RPMI8226 (cell line): ENCODE measurements at regions not wholly inside any gene's neighbourhood (a gene's known extent, or its start where the extent isn't known, plus 50 kb on each side); places are given as distances from the start of the nearest gene placed in this dataset.
A peak's percentile ranks its signal among the peaks of the same experiment; 100 is the strongest.

Source experiments
- DNase-seq: peaks from one replicate; pipeline ENCODE4 v3.0.0-alpha.2; 2015

DNA sequence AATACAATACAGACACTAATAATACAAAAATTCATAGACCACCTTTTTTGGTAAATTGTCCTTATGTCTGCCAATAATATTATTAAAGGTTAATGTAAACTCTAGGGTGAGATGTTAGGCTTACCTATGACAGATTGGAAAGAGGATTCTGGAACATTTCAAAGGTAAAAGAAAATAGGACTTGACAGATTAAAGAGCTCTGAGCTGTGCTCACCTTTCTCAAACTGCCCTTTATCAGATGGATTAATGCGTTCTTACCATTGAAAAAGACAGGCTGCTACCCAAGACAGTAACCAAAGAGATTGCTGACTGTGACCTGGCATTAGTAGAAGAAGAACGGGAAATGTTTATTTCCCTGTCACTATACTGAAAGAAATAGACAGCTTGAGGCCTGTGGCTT, 156.1 kb upstream of the MRPS30 start:
- DNase-seq, result no peak

DNA sequence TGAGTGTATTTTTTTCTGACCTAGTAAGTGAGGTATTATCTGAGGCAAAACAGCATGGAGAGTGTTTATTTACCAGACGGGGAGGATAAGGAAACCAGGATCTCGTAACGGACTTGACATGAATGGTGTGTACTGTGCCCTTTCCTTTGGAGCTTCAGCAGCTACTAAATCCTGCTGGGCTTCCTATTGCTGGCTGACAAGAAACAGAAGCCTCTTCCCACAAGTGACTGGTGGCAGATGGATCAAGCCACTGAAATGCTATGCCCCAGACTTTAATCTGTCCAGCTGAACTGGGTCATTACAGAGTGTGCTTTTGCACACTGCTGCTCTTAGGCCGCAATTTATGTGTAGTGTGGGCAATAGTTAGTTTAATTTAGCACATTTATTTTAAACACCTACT, 162.7 kb upstream of the MRPS30 start:
- no peak for DNase-seq

GRCh38 chr5:44645502-44645901, 163.2 kb upstream of the MRPS30 start:
- no peak for DNase-seq

DNA sequence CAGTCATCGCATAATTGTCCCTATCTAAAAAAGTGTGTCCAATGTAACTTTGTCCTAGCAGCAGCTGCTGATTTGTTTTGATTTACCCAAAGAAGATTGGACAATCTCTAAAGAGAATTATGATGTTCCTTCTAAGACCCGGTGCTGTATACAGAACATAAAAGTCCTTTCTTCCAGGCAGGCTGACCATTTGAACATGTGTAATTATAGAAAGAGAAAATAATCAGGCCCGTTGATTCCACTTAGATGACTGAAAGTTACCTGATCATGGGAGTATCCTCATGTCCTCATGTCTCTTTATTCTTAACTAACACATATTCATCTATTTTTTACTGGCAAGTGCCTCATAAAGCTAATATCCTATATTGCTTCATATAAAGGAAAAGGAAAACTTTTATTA, 164.1 kb upstream of the MRPS30 start:
- no peak for DNase-seq

GRCh38 chr5:44641820-44642219, 166.9 kb upstream of the MRPS30 start:
- DNase-seq, result no peak

GRCh38 chr5:44640945-44641456, 167.7 kb upstream of the MRPS30 start:
- DNase-seq, result no peak

DNA sequence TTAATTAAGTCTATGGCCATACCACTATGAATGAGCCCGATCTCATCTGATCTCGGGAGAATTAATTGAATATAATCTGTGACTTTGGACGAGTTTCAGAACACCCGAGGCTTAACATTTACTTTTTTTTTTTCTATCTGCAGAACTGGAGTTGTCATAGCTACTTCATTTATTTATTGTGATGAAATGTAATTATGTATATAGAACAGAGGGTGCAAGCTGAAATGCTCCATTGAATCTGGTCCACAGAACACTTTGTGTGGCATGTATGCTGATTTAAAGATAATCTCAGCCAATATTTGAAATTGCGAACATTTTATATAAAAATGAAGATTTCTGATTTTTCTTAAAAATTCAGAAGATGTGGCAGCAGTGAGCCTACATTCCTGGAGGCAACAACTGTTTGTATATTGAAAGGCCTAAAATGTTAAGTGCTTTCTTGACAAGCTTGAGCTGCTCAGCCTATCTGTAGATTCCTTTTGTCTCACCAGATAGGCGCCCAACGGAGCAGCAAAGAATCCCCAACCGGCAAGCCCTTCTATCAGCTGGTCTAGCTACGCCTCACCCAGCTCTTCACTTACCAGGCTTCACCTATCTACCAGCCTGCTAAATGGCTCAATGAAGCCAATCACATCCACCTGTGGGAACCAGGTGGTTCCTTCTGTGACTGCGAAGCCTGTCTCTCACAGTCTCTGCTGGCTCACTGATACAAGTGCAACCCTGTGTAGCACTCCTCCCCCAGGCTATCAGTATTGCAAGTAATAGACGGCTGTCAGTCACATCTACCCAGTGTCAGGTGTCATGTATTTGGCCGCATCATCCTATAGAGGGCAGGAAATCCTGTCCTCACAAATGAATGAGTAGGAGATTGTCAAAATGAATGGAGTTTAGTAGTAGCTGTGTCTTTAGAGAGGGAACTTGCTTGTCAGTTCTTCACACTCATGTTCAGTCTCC, 170.6 kb upstream of the MRPS30 start:
- no peak for DNase-seq

DNA sequence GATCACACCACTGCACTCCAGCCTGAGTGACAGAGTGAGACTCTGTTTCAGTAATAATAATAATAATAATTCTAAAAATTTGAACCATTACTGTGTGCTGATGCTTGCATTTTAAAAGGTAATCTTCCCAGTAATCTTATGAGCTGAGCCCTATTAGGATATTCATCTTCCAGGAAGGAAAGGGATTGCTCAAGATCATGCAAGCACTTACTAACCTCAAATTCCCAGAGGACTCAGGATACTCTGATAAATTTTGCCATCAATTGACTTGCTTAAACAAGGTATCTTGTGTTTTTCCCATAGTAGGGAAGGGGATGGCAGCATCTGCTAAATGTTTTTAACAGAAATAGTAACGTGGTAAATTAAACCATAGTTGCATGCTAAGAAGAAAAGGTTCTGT, 176.4 kb upstream of the MRPS30 start:
- no peak for DNase-seq

DNA sequence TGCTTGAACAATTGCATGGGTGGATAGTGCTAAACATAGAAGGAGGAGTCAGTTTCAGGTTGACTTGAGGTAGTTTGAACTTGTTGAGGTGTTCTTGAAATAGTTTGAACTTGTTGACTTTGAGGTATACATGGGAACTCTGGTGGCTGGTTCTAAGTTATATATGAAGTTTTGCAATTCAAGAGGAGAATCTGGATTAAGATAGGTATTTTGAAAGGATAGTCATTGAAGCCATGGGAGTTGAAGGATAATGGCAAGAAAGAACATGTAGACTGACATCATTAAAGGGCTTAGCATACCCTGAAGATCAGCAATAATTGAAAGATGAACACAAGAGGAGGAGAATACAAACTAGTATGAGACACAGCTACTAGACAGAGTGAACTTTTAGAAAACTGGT, 181.9 kb upstream of the MRPS30 start:
- no peak for DNase-seq

DNA sequence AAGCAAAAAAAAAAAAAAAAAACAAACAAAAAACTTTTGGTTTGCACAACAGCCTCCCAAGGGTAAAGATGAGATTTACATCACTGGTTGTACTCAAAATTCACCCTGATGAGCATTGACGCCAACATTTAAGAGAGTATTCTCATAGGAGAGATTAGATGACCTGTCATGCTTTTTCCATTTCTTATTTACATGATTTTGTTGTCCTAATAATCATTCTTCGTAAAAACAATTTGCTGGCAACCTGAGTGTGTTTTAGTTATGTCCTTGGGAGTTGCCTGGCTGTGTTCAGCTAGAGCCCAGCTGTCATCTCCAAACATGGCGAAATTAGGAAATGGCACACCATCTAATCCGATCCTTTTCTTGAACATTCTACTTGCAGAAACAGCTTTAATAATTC, 186.4 kb upstream of the MRPS30 start:
- DNase-seq, result no peak

DNA sequence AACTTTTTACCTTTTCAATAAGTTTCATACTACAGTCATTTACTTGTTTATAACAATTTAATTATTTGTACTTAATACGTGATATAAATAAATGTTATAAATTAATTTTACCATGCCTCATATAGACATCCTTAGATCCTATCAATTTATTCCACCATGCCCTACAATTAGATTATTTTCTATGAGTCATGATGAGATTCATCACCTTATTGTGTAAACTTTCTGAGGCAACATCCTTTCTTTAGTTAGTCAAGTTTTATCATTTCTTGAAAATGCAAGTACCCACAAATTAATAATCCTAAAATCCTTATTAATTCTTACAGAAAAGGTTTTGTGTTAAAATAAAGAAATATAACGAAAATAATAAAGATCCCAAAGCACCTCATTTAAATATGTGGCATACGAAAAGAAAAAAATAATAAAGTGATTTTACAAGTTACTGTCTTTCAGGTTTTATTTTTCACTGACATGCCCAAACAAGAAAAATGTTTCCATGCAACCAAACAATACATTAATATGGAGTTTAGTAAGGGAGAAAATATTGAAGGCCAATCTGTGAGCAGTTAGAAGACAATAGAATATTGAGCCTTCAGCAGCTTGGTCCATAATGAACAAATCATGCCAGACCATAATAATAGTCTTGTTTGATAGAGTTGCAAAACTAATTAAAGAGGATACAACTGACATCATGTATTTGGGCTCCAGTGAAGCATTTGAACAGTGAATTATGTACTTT, 188.7 kb upstream of the MRPS30 start:
- no peak for DNase-seq

- DNase-seq, result no peak
These were observed 193.9 kb upstream of the MRPS30 start for GRCh38 chr5:44614845-44615244.

- DNase-seq, result no peak
These were observed 194.8 kb upstream of the MRPS30 start for GRCh38 chr5:44613936-44614335.

- DNase-seq, result no peak
These were observed 202.8 kb upstream of the MRPS30 start for GRCh38 chr5:44605926-44606325.

DNA sequence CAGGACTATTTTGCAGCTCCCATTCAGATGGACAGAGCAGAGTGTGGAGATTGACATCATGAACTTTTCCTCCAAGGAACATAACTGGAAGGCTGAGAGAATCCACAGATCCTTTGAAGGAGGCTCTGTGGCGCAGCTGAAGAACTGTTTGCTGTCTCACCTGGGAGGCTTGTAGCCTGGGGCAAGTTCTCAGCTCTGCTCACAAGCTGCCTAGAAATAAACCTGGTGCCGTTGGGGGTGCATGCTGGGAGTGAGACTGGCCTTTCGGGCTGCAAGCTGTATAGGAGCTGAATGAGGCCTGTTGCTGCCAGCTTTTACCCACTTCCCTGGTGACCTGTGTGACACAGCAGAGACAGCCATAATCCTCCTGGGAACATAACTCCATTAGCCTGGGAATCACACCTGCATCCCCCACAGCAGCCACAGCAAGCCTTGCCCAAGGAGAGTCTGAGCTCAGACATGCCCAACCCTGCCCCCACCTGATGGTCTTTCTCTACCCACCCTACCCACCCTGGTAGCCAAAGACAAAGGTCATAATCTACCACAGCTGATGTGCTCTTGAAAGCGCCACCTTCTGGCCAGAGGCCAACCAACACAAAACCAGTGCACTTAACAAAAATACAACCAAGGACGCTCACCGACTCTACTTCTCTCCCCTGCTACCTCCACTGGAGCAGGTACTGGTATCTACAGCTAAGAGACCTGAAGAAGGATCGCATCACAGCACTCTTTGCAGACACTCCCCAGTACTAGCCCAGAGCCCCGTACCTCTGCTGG, 205.1 kb upstream of the MRPS30 start:
- peak; percentile 28 for DNase-seq

DNA sequence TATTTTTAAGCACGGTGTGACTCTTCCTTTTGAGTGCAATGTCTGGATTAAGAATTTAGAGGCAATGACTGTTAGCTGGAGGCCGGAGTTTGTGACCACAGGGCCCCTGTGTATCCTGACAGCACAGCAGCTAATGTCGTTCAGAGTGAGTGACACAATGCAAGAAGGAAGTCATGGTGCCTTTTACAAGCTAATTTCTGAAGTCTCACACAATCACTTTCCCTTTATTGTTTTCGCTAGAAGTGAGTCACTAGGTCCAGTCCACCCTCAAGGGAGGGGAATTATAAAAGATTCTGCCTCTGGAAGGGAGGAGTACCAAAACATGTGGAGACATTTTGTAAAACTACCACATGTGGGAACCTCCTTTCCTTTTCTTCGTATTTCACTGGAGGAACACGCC, 185.5 kb upstream of the FGF10 start:
- no peak for DNase-seq

- no peak for DNase-seq
These were observed 179.3 kb upstream of the FGF10 start for GRCh38 chr5:44568519-44568918.

- no peak for DNase-seq
These were observed 176.7 kb upstream of the FGF10 start for GRCh38 chr5:44565902-44566301.

DNA sequence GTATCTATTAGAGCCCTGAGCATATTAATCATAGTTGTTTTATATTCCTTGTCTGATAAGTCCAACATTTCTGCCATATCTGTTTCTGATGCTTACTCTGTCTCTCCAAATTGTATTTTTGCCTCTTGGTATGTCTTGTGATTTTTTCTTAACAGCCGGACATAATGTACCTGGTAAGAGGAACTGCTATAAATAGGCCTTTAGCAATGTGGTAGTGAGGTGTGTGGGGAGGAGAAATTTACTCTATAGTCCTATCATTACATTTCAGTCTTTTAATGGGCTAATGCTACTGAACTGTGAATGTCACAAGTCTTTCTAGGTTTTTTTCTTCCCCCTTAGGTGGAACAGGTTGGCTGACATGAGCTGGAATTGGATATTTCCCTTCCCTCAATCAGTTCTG, 176.1 kb upstream of the FGF10 start:
- DNase-seq, result no peak

DNA sequence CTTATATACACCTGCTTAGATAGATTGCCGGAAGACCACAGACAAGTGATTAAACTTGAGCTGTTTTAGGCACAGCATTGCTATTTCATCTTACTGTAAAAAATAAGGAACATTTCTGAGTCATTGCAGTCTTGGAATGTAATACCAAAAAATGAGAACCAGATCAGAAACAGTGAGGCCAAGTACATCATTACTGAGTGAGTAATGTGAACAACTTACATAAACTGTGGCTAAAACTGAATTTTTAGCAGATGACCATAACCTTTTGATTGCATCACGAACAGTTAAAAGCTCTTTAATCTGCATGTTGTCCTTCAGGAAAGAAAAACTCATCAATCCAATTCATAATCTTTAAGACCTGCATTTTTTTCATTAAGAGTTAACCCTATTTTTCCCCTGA, 157.1 kb upstream of the FGF10 start:
- no peak for DNase-seq

DNA sequence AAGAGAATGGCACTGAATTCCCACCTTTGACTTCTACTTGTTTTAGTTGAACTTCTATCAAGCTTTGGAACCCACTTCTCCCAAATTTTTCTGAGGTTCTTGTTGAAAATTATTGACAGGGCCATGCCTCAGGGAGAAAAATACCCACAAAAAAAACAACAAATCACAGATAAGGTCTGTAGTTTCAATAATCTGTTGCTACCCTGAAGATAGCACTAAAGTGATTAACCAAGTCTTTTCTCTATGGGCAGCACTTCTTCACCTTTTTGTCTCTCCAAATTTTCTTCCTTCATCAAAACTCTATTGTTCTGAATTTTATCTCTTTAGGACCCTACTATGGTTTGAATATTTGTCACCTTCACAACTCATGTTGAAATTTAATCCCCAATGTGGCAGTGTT, 154.3 kb upstream of the FGF10 start:
- no peak for DNase-seq

- DNase-seq, result no peak
These were observed 153.2 kb upstream of the FGF10 start for GRCh38 chr5:44542470-44542869.

GRCh38 chr5:44539602-44539919, 150.3 kb upstream of the FGF10 start:
- no peak for DNase-seq
